Right lobe of liver (tissue), 4 donors: ENCODE measurements at regions not wholly inside any gene's neighbourhood (a gene's known extent, or its start where the extent isn't known, plus 50 kb on each side); places are given as distances from the start of the nearest gene placed in this dataset.

ENCODE experiments used
- POLR2A ChIP-seq: fragments of 450-650 bp; IDR thresholded peaks from one replicate; pipeline ENCODE4 v1.6.1; 2017; ENCODE audit warnings: antibody characterized with exemption, mild to moderate bottlenecking
- TF ChIP-seq, protein P1 (sequence below), 4 donors: fragments of 200-600 bp in 3 of 4; fragments of 450-650 bp in 1 of 4; IDR thresholded peaks; one replicate each; pipeline versions ENCODE4 v1.5.1 to v1.8.0; 2016 to 2022; ENCODE audit warnings: antibody characterized with exemption in 4 of 4, mild to moderate bottlenecking in 2 of 4
- donor health status: DM: no; HTN: no; CAD: no.
- donor health status: DM: no; HTN: no; CAD: no.
- donor health status: DM: no; HTN: yes; CAD: no.

DNA sequence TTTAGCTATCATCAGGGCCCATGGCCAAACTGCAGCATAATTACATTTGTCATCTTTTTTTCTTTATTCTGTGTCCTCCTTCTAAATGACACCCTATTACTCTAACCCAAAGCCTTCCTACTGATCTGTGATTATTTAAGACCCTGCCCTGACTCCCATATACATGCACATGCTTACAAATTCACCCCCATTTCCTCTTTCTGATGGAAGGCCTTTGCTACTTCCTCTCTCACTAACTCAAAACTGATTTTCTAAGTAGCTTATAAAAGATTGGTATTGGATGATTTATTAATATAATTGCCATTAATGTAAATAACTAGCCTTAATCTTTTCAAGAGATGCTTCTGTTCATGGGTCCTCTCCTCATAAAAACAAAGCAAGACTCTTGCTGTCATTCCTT is 179.2 kb downstream of the EDEM1 start:
- TF ChIP-seq, protein P1, sequence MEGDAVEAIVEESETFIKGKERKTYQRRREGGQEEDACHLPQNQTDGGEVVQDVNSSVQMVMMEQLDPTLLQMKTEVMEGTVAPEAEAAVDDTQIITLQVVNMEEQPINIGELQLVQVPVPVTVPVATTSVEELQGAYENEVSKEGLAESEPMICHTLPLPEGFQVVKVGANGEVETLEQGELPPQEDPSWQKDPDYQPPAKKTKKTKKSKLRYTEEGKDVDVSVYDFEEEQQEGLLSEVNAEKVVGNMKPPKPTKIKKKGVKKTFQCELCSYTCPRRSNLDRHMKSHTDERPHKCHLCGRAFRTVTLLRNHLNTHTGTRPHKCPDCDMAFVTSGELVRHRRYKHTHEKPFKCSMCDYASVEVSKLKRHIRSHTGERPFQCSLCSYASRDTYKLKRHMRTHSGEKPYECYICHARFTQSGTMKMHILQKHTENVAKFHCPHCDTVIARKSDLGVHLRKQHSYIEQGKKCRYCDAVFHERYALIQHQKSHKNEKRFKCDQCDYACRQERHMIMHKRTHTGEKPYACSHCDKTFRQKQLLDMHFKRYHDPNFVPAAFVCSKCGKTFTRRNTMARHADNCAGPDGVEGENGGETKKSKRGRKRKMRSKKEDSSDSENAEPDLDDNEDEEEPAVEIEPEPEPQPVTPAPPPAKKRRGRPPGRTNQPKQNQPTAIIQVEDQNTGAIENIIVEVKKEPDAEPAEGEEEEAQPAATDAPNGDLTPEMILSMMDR (IDR thresholded peaks at IDR 0.05): no peak
- TF ChIP-seq POLR2A: no peak
